Activated CD8-positive, alpha-beta T cell treated with anti-CD3 and anti-CD28 coated beads for 36 hours (primary cell): ENCODE measurements at regions not wholly inside any gene's neighbourhood (a gene's known extent, or its start where the extent isn't known, plus 50 kb on each side); places are given as distances from the start of the nearest gene placed in this dataset.

Source experiments
- ATAC-seq: fragments of 200-7000 bp; cut with Tn5 transposase; one replicate; pipeline ENCODE4 v1.10.0; 2021; ENCODE audit warnings: mild to moderate bottlenecking, moderate library complexity
- CTCF ChIA-PET: fragments of 350-600 bp; sonication (Branson Sonifier 250); formaldehyde crosslinking; loops from one replicate; lab custom pipeline; 2021; ENCODE audit warnings: antibody characterized with exemption; lab: Charles Lee
- POLR2A ChIA-PET: fragments of 350-600 bp; sonication (Branson Sonifier 250); formaldehyde crosslinking; loops from one replicate; lab custom pipeline; 2021; ENCODE audit warnings: antibody characterized with exemption; lab: Charles Lee
- DNase-seq: peaks from one replicate; pipeline ENCODE4 v3.0.0-alpha.2; 2020
- H3K27ac Mint-ChIP-seq: one replicate; pipeline ENCODE4 v1.8.0; 2021; ENCODE audit warnings: mild to moderate bottlenecking, mixed read lengths
- H3K27me3 Mint-ChIP-seq: one replicate; pipeline ENCODE4 v1.8.0; 2021; ENCODE audit warnings: mixed read lengths
- H3K36me3 Mint-ChIP-seq: one replicate; pipeline ENCODE4 v1.8.0; 2021; ENCODE audit warnings: low read depth, mixed read lengths
- H3K4me1 Mint-ChIP-seq: one replicate; pipeline ENCODE4 v1.8.0; 2021; ENCODE audit warnings: low read depth, mixed read lengths
- H3K4me3 Mint-ChIP-seq: one replicate; pipeline ENCODE4 v1.8.0; 2021; ENCODE audit warnings: mild to moderate bottlenecking, moderate library complexity, mixed read lengths
- H3K9me3 Mint-ChIP-seq: one replicate; pipeline ENCODE4 v1.8.0; 2021; ENCODE audit warnings: mixed read lengths
- CTCF ChIP-seq: fragments of 200-600 bp; IDR thresholded peaks from one replicate; pipeline ENCODE4 v1.8.0; 2022; ENCODE audit warnings: antibody characterized with exemption, mild to moderate bottlenecking
- intact Hi-C: fragments of 100-400 bp; cut with micrococcal nuclease; formaldehyde crosslinking; loops from one replicate; pipeline ENCODE4 v1.10.0; 2022

GRCh38 chr6:156189714-156190113 is 587.5 kb upstream of the ARID1B start:
- POLR2A ChIA-PET, result no interaction called here
- Mint-ChIP-seq H3K27me3 (no peaks in the 10 kb centered on the region), H3K4me1 (peaks cover 14% of the 10 kb centered on the region), H3K9me3 (no peaks in the 10 kb centered on the region), H3K36me3 (peaks cover 1% of the 10 kb centered on the region), H3K27ac (no peak overlapping the region), H3K4me3 (no peak overlapping the region)
- DNase-seq, result no peak
- no peak for ATAC-seq
- intact Hi-C loops, result no loop called here
- CTCF ChIA-PET, result no interaction called here
- TF ChIP-seq CTCF, result no peak

- intact Hi-C loops, result no loop called here
- Mint-ChIP-seq H3K36me3 (peaks cover 1% of the 10 kb centered on the region), H3K4me1 (peaks cover 14% of the 10 kb centered on the region), H3K27me3 (no peaks in the 10 kb centered on the region), H3K4me3 (no peak overlapping the region), H3K9me3 (no peaks in the 10 kb centered on the region), H3K27ac (no peak overlapping the region)
- ChIA-PET CTCF (no interaction called here), POLR2A (no interaction called here)
- ATAC-seq, result no peak
- no peak for DNase-seq
- TF ChIP-seq CTCF, result no peak
Measured at GRCh38 chr6:156189195-156189594, 588.0 kb upstream of the ARID1B start.

GRCh38 chr6:156185113-156185512 is 592.1 kb upstream of the ARID1B start:
- intact Hi-C loops, result no loop called here
- no peak overlapping the region for H3K27ac Mint-ChIP-seq
- no peak for ATAC-seq
- no peak for TF ChIP-seq CTCF
- no peak for DNase-seq
- ChIA-PET POLR2A (interaction anchor here (1.0 kb wide), 1 partner anchor 23 kb away, joined by 4 read pairs; no protein-coding TSS in a partner anchor), CTCF (no interaction called here)
- H3K4me1 Mint-ChIP-seq, result no peaks in the 10 kb centered on the region
- no peak overlapping the region for H3K4me3 Mint-ChIP-seq
- H3K36me3 Mint-ChIP-seq, result no peaks in the 10 kb centered on the region
- H3K27me3 Mint-ChIP-seq, result peaks cover 3% of the 10 kb centered on the region
- no peaks in the 10 kb centered on the region for H3K9me3 Mint-ChIP-seq

GRCh38 chr6:156183678-156184077 is 593.5 kb upstream of the ARID1B start:
- peaks cover 3% of the 10 kb centered on the region for H3K27me3 Mint-ChIP-seq
- TF ChIP-seq CTCF, result no peak
- intact Hi-C loops, result no loop called here
- no peak for ATAC-seq
- no peaks in the 10 kb centered on the region for H3K4me1 Mint-ChIP-seq
- DNase-seq, result no peak
- H3K36me3 Mint-ChIP-seq, result no peaks in the 10 kb centered on the region
- no peak overlapping the region for H3K27ac Mint-ChIP-seq
- no peak overlapping the region for H3K4me3 Mint-ChIP-seq
- ChIA-PET CTCF (no interaction called here), POLR2A (interaction anchor here (0.6 kb wide), 1 partner anchor 865 kb away, joined by 4 read pairs; no protein-coding TSS in a partner anchor)
- no peaks in the 10 kb centered on the region for H3K9me3 Mint-ChIP-seq

- no peaks in the 10 kb centered on the region for H3K4me1 Mint-ChIP-seq
- peaks cover 3% of the 10 kb centered on the region for H3K27me3 Mint-ChIP-seq
- no peak for DNase-seq
- no peak for TF ChIP-seq CTCF
- POLR2A ChIA-PET, result no interaction called here
- H3K27ac Mint-ChIP-seq, result no peak overlapping the region
- no peak overlapping the region for H3K4me3 Mint-ChIP-seq
- no peaks in the 10 kb centered on the region for H3K36me3 Mint-ChIP-seq
- intact Hi-C loops, result no loop called here
- no peak for ATAC-seq
- CTCF ChIA-PET, result no interaction called here
- peaks cover 6% of the 10 kb centered on the region for H3K9me3 Mint-ChIP-seq
Measured at GRCh38 chr6:156182356-156182755, 594.8 kb upstream of the ARID1B start.
